Esophagus squamous epithelium (tissue), 5 donors: ENCODE measurements at regions not wholly inside any gene's neighbourhood (a gene's known extent, or its start where the extent isn't known, plus 50 kb on each side); places are given as distances from the start of the nearest gene placed in this dataset.

ENCODE experiments used
- DNase-seq: peaks from one replicate; lab custom pipeline; 2025; lab: John Stamatoyannopoulos, UW
- H3K27ac ChIP-seq, 4 donors: fragments of 200-600 bp; sonication (generic); one replicate each; pipeline ENCODE4 v1.5.1; 2016 to 2019; ENCODE audit warnings: mild to moderate bottlenecking in 1 of 4
- H3K27me3 ChIP-seq, 4 donors: fragments of 200-600 bp; sonication (generic); 1 replicate in 3 of 4; 2 replicates in 1 of 4; pipeline versions ENCODE4 v1.5.1 to v1.6.0; 2017 to 2021; ENCODE audit warnings: antibody characterized with exemption in 1 of 4
- H3K36me3 ChIP-seq, 3 donors: fragments of 200-600 bp; sonication (generic); one replicate each; pipeline ENCODE4 v1.5.1; 2016 to 2019
- H3K4me1 ChIP-seq, 3 donors: fragments of 200-600 bp; sonication (generic); one replicate each; pipeline ENCODE4 v1.5.1; 2017 to 2019
- H3K4me3 ChIP-seq, 4 donors: fragments of 200-600 bp; sonication (generic); 1 replicate in 3 of 4; 2 replicates in 1 of 4; pipeline ENCODE4 v1.5.1; 2016 to 2019; ENCODE audit warnings: mild to moderate bottlenecking in 2 of 4, moderate library complexity in 1 of 4
- H3K9me3 ChIP-seq, 3 donors: fragments of 200-600 bp; sonication (generic); one replicate each; pipeline ENCODE4 v1.5.1; 2016 to 2019
- POLR2A ChIP-seq, 4 donors: fragments of 450-650 bp; IDR thresholded peaks; one replicate each; pipeline ENCODE4 v1.6.1; 2017; ENCODE audit warnings: antibody characterized with exemption in 4 of 4, mild to moderate bottlenecking in 4 of 4, moderate library complexity in 3 of 4
- WGBS, 2 donors: methylation state at CpG; one replicate each; pipeline ENCODE4 v1.1.5; 2018; 5-methylcytosine and 5-hydroxymethylcytosine counted together
- intact Hi-C: fragments of 100-400 bp; cut with DNase I; formaldehyde crosslinking; loops from one replicate; pipeline ENCODE4 v1.15.0; 2022
- TF ChIP-seq, protein P1 (sequence below), 6 experiments: fragments of 450-650 bp in 4 of 6; fragments of 200-600 bp in 2 of 6; sonication (generic) in 2 of 6; IDR thresholded peaks; one replicate each; pipeline ENCODE4 v1.5.1; 2016 to 2019; ENCODE audit warnings: antibody characterized with exemption in 6 of 6, mild to moderate bottlenecking in 4 of 6, moderate library complexity in 4 of 6
- donor health status: DM: yes; HTN: yes; CAD: no.

DNA sequence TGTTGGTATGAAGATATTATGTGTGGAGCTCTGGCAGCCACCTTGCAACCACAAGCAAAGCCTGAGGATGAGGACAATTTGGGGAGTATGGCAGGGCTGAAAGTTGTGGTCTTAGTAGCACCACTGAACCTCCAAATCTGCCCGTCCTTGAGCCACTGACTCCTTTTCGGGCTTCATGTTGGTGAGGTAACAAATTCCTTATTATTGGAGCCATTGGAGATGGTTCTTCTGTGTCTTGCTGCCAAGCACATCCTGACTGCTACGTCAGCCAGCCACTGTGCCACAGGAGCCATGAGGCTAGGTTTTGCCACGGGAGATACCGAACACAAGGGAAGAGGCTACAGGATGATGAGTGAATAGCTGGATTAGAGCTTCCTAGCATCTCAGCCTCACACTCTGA lies 201.6 kb downstream of the BMP7 start:
- WGBS, 2 donors, result 77% methylated on average over 4 of the region's 5 CpGs
- TF ChIP-seq POLR2A (IDR thresholded peaks at IDR 0.05), result no peak
- TF ChIP-seq, protein P1, sequence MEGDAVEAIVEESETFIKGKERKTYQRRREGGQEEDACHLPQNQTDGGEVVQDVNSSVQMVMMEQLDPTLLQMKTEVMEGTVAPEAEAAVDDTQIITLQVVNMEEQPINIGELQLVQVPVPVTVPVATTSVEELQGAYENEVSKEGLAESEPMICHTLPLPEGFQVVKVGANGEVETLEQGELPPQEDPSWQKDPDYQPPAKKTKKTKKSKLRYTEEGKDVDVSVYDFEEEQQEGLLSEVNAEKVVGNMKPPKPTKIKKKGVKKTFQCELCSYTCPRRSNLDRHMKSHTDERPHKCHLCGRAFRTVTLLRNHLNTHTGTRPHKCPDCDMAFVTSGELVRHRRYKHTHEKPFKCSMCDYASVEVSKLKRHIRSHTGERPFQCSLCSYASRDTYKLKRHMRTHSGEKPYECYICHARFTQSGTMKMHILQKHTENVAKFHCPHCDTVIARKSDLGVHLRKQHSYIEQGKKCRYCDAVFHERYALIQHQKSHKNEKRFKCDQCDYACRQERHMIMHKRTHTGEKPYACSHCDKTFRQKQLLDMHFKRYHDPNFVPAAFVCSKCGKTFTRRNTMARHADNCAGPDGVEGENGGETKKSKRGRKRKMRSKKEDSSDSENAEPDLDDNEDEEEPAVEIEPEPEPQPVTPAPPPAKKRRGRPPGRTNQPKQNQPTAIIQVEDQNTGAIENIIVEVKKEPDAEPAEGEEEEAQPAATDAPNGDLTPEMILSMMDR (IDR thresholded peaks at IDR 0.05), result no peak
- intact Hi-C loops, result no loop called here
- Histone ChIP-seq H3K36me3 (no peaks in the 10 kb centered on the region), H3K9me3 (no peaks in the 10 kb centered on the region), H3K27me3 (peaks cover 0 to 48% (median 0%) of the 10 kb centered on the region in 4 donors), H3K4me3 (no peak overlapping the region), H3K27ac (no peak overlapping the region), H3K4me1 (peaks cover 0 to 11% (median 0%) of the 10 kb centered on the region in 3 donors)
- DNase-seq, result no peak

DNA sequence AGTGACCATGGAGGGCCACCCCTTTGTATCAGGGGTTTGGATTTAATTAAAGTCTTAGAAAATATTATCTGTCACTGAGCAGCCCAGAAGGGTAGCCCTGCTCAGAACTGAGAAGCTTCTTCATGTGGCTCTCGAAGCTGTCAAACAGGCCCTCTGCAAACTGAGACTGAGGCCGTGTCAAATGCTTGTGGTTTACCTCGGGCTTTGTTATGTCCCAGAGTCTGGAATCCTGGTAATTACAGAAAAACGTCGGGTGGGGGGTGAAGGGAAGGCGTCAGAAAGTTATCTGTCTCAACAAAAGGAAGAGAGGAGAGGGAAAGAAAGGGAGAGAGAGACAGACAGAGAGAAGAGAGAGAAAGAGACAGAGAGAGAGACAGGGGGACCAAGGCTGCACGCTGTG lies 200.8 kb downstream of the BMP7 start:
- 28 to 33% methylated on average over 6 to 7 of the region's 7 CpGs for WGBS, 2 donors
- Histone ChIP-seq H3K27me3 (peaks cover 0 to 56% (median 0%) of the 10 kb centered on the region in 4 donors), H3K27ac (no peak overlapping the region), H3K36me3 (no peaks in the 10 kb centered on the region), H3K4me3 (no peak overlapping the region), H3K4me1 (peaks cover 0 to 9% (median 0%) of the 10 kb centered on the region in 3 donors), H3K9me3 (no peaks in the 10 kb centered on the region)
- no peak for DNase-seq
- intact Hi-C loops, result no loop called here
- TF ChIP-seq POLR2A (IDR thresholded peaks at IDR 0.05), result no peak
- TF ChIP-seq, protein P1 (IDR thresholded peaks at IDR 0.05), result no peak

DNA sequence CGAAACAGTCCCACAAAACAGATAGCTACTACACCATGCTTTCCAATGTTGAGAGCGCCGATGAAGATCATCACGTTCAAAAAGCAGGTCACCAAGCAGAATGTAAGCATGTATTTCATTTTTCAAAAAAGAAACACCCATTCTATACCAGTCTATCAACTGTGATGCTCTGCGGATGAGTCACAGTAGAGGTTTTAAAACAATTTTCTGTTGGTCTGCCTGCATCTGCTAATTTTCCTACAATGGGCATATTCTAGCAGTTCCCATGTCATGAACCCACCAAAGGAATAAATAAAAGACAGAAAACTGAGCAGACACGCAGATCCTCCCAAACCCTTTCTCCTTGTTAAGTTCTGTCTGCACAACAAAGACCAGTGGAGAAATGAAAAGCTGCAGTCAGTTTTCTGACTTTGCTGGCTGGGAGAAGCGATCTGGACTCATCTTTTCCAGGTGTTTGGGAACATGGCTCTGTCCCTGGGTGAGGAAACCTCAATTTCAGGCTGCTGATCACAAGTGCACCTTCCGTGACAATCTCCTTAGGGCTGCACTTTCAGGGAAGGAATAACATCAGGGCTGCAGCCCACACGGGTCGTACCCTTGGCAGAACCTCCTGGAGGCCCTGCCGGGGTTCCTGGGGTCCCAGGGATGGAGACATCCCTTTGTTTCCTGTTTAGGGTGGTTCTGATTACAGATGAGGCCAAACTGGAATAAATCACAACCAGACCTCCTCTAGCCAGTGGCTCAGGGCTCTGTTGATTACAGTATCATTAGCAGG lies 200.1 kb downstream of the BMP7 start:
- TF ChIP-seq, protein P1 (IDR thresholded peaks at IDR 0.05), result no peak
- H3K27ac ChIP-seq, result no peak overlapping the region
- intact Hi-C loops, result no loop called here
- H3K4me1 ChIP-seq, result peaks cover 0 to 7% (median 0%) of the 10 kb centered on the region in 3 donors
- H3K36me3 ChIP-seq, result no peaks in the 10 kb centered on the region
- 65 to 75% methylated on average over 7 to 9 of the region's 11 CpGs for WGBS, 2 donors
- H3K9me3 ChIP-seq, result no peaks in the 10 kb centered on the region
- peaks cover 0 to 63% (median 0%) of the 10 kb centered on the region in 4 donors for H3K27me3 ChIP-seq
- DNase-seq, result no peak
- H3K4me3 ChIP-seq, result no peak overlapping the region

DNA sequence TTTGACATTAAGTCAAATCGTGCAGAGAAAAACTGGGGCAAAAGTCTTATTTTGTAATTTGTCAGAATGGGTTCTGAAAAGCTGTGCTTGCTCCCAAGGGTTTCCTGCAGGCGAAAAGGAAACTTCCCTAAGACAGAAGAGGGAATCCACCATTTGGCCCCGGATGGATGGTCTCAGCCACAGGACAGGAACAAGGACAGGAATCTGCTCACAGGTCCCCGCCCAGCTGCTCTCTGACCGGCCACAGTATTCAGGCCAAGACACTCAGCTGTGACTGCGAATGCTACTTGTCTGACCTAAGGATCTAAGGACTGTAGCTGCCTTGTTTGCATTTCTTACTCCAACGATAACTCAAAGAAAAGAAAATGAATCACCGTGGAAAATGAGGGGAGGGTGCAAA lies 197.0 kb downstream of the BMP7 start:
- H3K9me3 ChIP-seq, result no peaks in the 10 kb centered on the region
- no peak overlapping the region for H3K27ac ChIP-seq
- intact Hi-C loops, result no loop called here
- H3K4me1 ChIP-seq, result peaks cover 0 to 8% (median 0%) of the 10 kb centered on the region in 3 donors
- no peaks in the 10 kb centered on the region for H3K36me3 ChIP-seq
- peaks cover 0 to 89% (median 0%) of the 10 kb centered on the region in 4 donors for H3K27me3 ChIP-seq
- TF ChIP-seq POLR2A (IDR thresholded peaks at IDR 0.05), result no peak
- TF ChIP-seq, protein P1 (IDR thresholded peaks at IDR 0.05), result no peak
- H3K4me3 ChIP-seq, result no peak overlapping the region
- no peak for DNase-seq
- WGBS, 2 donors, result 64 to 66% methylated on average over 8 of the region's 8 CpGs

DNA sequence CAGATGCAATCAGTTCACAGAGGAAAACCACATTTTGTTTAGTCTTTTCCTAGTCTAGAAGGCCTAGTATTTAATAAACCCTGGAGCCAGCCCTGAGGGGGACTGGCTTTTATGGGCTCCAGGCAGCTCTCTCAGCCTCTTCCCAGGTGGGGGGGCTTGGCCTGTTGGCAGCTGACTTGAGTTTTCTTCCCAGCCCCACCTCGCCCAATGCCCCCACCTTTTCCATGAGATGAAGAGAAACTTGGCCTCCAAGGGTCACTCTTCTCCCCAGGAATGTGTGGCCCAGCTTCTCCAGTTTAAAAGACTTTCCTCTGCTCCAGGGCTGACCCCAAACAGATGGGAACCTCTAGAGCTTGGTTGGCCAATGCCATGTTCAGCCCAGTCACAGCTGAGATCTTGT lies 196.1 kb downstream of the BMP7 start:
- Histone ChIP-seq H3K9me3 (no peaks in the 10 kb centered on the region), H3K4me3 (no peak overlapping the region), H3K27me3 (peaks cover 0 to 82% (median 0%) of the 10 kb centered on the region in 4 donors), H3K4me1 (peaks cover 0 to 8% (median 0%) of the 10 kb centered on the region in 3 donors), H3K36me3 (no peaks in the 10 kb centered on the region), H3K27ac (no peak overlapping the region)
- TF ChIP-seq POLR2A (IDR thresholded peaks at IDR 0.05), result no peak
- TF ChIP-seq, protein P1 (IDR thresholded peaks at IDR 0.05), result no peak
- WGBS, 2 donors, result 100% methylated on average over 1 of the region's 1 CpG; no CpG with 5 or more reads in 1 of the 2 donors
- intact Hi-C loops, result no loop called here
- DNase-seq, result no peak
